ENCODE measurements at regions not wholly inside any gene's neighbourhood (a gene's known extent, or its start where the extent isn't known, plus 50 kb on each side); places are given as distances from the start of the nearest gene placed in this dataset.

- Histone ChIP-seq H3K27me3 (ENCODE audit: control insufficient read depth in 1 of 2, insufficient read depth in 2 of 2, low read length in 2 of 2) (no peaks in the 10 kb centered on the region), H3K4me1 (ENCODE audit: control insufficient read depth, insufficient read depth, low read length) (no peaks in the 10 kb centered on the region), H3K9ac (ENCODE audit: low read length in 2 of 2) (no peak overlapping the region), H3K36me3 (ENCODE audit: control insufficient read depth in 2 of 2, insufficient read depth in 2 of 2, low read length in 2 of 2) (no peaks in the 10 kb centered on the region), H3K9me3 (ENCODE audit: control insufficient read depth in 2 of 2, low read length in 2 of 2) (no peaks in the 10 kb centered on the region), H3K4me3 (ENCODE audit: low read length in 2 of 2) (no peak overlapping the region), H3K27ac (ENCODE audit: low read length) (no peak overlapping the region)
Observed at GRCh38 chr10:64518456-64518855, 997.3 kb downstream of the REEP3 start.

GRCh38 chr10:64519427-64519826 is 998.2 kb downstream of the REEP3 start:
- Histone ChIP-seq H3K36me3 (ENCODE audit: control insufficient read depth in 2 of 2, insufficient read depth in 2 of 2, low read length in 2 of 2) (no peaks in the 10 kb centered on the region), H3K27me3 (ENCODE audit: control insufficient read depth in 1 of 2, insufficient read depth in 2 of 2, low read length in 2 of 2) (no peaks in the 10 kb centered on the region), H3K9me3 (ENCODE audit: control insufficient read depth in 2 of 2, low read length in 2 of 2) (no peaks in the 10 kb centered on the region), H3K27ac (ENCODE audit: low read length) (no peak overlapping the region), H3K9ac (ENCODE audit: low read length in 2 of 2) (no peak overlapping the region), H3K4me1 (ENCODE audit: control insufficient read depth, insufficient read depth, low read length) (no peaks in the 10 kb centered on the region), H3K4me3 (ENCODE audit: low read length in 2 of 2) (no peak overlapping the region)

DNA sequence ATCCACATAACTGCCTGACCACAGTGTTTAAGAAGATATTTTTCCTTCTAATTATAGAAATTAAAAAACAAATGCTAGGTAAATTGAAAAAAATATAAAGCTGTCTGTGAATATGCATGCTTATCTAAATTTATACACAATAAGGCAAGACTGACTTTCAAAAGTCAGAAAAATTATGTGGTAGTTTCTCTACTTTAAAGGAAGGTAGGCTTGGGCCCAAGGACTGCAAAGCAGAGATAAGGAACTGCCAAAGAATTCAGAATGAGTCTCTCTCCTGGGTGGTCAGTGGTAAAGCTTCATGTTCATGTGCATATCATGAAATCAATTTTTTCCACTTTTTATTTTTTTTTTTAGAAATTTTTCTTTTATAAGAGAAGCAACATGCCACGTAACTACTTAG is 998.6 kb downstream of the REEP3 start:
- Histone ChIP-seq H3K4me1 (ENCODE audit: control insufficient read depth, insufficient read depth, low read length) (no peaks in the 10 kb centered on the region), H3K36me3 (ENCODE audit: control insufficient read depth in 2 of 2, insufficient read depth in 2 of 2, low read length in 2 of 2) (no peaks in the 10 kb centered on the region), H3K27me3 (ENCODE audit: control insufficient read depth in 1 of 2, insufficient read depth in 2 of 2, low read length in 2 of 2) (no peaks in the 10 kb centered on the region), H3K4me3 (ENCODE audit: low read length in 2 of 2) (no peak overlapping the region), H3K27ac (ENCODE audit: low read length) (no peak overlapping the region), H3K9ac (ENCODE audit: low read length in 2 of 2) (no peak overlapping the region), H3K9me3 (ENCODE audit: control insufficient read depth in 2 of 2, low read length in 2 of 2) (no peaks in the 10 kb centered on the region)

- Histone ChIP-seq H3K4me3 (ENCODE audit: low read length in 2 of 2) (no peak overlapping the region), H3K36me3 (ENCODE audit: control insufficient read depth in 2 of 2, insufficient read depth in 2 of 2, low read length in 2 of 2) (no peaks in the 10 kb centered on the region), H3K9ac (ENCODE audit: low read length in 2 of 2) (no peak overlapping the region), H3K27me3 (ENCODE audit: control insufficient read depth in 1 of 2, insufficient read depth in 2 of 2, low read length in 2 of 2) (no peaks in the 10 kb centered on the region), H3K9me3 (ENCODE audit: control insufficient read depth in 2 of 2, low read length in 2 of 2) (no peaks in the 10 kb centered on the region), H3K4me1 (ENCODE audit: control insufficient read depth, insufficient read depth, low read length) (no peaks in the 10 kb centered on the region), H3K27ac (ENCODE audit: low read length) (no peak overlapping the region)
Observed at GRCh38 chr10:64523065-64523759, 1002.0 kb downstream of the REEP3 start.

DNA sequence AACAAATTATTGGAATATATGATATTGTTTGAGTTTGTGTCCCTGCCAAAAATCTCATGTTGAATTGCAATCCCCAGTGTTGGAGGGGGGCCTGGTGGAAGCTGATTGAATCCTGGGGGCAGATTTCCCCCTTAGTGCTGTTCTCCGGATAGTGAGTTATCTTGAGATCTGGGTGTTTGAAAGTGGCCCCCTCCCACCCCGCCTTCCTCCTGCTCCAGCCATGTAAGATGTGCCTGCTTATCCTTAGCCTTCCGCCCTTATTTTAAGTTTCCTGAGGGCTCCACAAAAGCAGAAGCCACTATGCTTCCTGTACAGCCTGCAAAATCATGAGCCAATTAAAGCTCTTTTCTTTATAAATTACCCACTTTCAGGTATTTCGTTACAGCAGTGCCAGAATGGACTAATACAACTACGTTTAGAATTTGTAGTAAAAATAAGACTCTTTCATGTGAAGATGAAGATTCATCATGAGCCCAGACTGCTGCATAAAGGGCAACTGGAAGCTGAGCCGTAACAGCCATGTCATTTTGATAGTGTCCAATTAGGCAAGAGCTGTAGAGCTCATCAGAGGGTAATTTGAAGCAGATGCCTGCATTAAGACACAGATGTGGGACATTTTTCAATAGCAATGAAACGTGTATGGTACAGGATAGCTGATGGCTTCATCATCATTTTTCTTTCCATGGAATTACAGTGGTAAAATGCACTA is 1007.2 kb downstream of the REEP3 start:
- no peak overlapping the region for H3K27ac ChIP-seq (ENCODE audit: low read length)
- H3K36me3 ChIP-seq (ENCODE audit: control insufficient read depth in 2 of 2, insufficient read depth in 2 of 2, low read length in 2 of 2), result no peaks in the 10 kb centered on the region
- no peaks in the 10 kb centered on the region for H3K9me3 ChIP-seq (ENCODE audit: control insufficient read depth in 2 of 2, low read length in 2 of 2)

DNA sequence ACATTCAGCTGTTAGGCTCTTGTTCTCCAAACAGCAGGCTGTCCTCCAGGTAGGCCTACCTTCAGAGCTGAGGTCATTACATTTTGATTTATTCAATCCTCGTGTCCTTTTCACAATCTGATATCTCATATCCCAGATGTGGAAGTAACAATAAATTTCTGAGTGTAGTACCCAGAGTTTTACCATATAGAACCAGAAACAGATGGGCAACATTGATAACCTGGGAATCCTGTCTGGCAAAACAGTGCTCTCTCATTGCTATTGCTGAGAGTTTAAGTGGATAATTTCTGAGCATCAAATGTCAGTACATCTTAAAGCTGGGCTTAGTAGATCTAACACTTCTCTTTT is 1007.8 kb downstream of the REEP3 start:
- H3K4me3 ChIP-seq (ENCODE audit: low read length in 2 of 2), result no peak overlapping the region
- H3K4me1 ChIP-seq (ENCODE audit: control insufficient read depth, insufficient read depth, low read length), result no peaks in the 10 kb centered on the region
- H3K9ac ChIP-seq (ENCODE audit: low read length in 2 of 2), result no peak overlapping the region
- H3K27me3 ChIP-seq (ENCODE audit: control insufficient read depth in 1 of 2, insufficient read depth in 2 of 2, low read length in 2 of 2), result no peaks in the 10 kb centered on the region
- H3K27ac ChIP-seq (ENCODE audit: low read length), result no peak overlapping the region
- no peaks in the 10 kb centered on the region for H3K9me3 ChIP-seq (ENCODE audit: control insufficient read depth in 2 of 2, low read length in 2 of 2)
- no peaks in the 10 kb centered on the region for H3K36me3 ChIP-seq (ENCODE audit: control insufficient read depth in 2 of 2, insufficient read depth in 2 of 2, low read length in 2 of 2)

More for the DNA sequence above, 1007.2 kb downstream of the REEP3 start:
- Histone ChIP-seq H3K4me3 (ENCODE audit: low read length in 2 of 2) (no peak overlapping the region), H3K27me3 (ENCODE audit: control insufficient read depth in 1 of 2, insufficient read depth in 2 of 2, low read length in 2 of 2) (no peaks in the 10 kb centered on the region), H3K9ac (ENCODE audit: low read length in 2 of 2) (no peak overlapping the region), H3K4me1 (ENCODE audit: control insufficient read depth, insufficient read depth, low read length) (no peaks in the 10 kb centered on the region)

GRCh38 chr10:64534616-64535015 is 1013.4 kb downstream of the REEP3 start:
- no peak overlapping the region for H3K9ac ChIP-seq (ENCODE audit: low read length in 2 of 2)

GRCh38 chr10:64535131-64535867 is 1014.1 kb downstream of the REEP3 start:
- Histone ChIP-seq H3K9me3 (ENCODE audit: control insufficient read depth in 2 of 2, low read length in 2 of 2) (no peaks in the 10 kb centered on the region), H3K4me1 (ENCODE audit: control insufficient read depth, insufficient read depth, low read length) (no peaks in the 10 kb centered on the region), H3K27me3 (ENCODE audit: control insufficient read depth in 1 of 2, insufficient read depth in 2 of 2, low read length in 2 of 2) (no peaks in the 10 kb centered on the region), H3K4me3 (ENCODE audit: low read length in 2 of 2) (no peak overlapping the region), H3K27ac (ENCODE audit: low read length) (no peak overlapping the region), H3K36me3 (ENCODE audit: control insufficient read depth in 2 of 2, insufficient read depth in 2 of 2, low read length in 2 of 2) (no peaks in the 10 kb centered on the region), H3K9ac (ENCODE audit: low read length in 2 of 2) (no peak overlapping the region)

More at GRCh38 chr10:64534616-64535015, 1013.4 kb downstream of the REEP3 start:
- Histone ChIP-seq H3K4me1 (ENCODE audit: control insufficient read depth, insufficient read depth, low read length) (no peaks in the 10 kb centered on the region), H3K4me3 (ENCODE audit: low read length in 2 of 2) (no peak overlapping the region), H3K9me3 (ENCODE audit: control insufficient read depth in 2 of 2, low read length in 2 of 2) (no peaks in the 10 kb centered on the region), H3K27ac (ENCODE audit: low read length) (no peak overlapping the region), H3K36me3 (ENCODE audit: control insufficient read depth in 2 of 2, insufficient read depth in 2 of 2, low read length in 2 of 2) (no peaks in the 10 kb centered on the region), H3K27me3 (ENCODE audit: control insufficient read depth in 1 of 2, insufficient read depth in 2 of 2, low read length in 2 of 2) (no peaks in the 10 kb centered on the region)

DNA sequence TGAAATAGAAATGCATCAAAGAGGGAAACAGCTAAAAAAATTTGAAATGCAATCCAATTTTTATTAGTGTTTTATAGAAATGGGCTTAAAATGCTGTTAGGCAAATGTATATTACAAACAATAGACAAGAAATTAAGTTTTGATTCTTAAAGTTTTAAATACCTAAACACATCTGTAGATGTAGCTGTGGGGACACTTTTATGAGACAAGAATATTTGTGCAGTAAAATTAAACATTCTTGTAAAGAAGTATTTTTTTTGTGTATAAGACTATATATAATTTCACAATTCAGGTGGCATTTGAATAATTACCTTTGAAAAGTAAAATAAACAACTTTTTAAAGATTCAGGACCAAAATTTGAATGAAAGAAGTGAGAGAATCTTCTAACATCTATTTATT is 1015.9 kb downstream of the REEP3 start:
- H3K27me3 ChIP-seq (ENCODE audit: control insufficient read depth in 1 of 2, insufficient read depth in 2 of 2, low read length in 2 of 2), result no peaks in the 10 kb centered on the region
- H3K9ac ChIP-seq (ENCODE audit: low read length in 2 of 2), result no peak overlapping the region
- H3K4me1 ChIP-seq (ENCODE audit: control insufficient read depth, insufficient read depth, low read length), result no peaks in the 10 kb centered on the region
- no peak overlapping the region for H3K4me3 ChIP-seq (ENCODE audit: low read length in 2 of 2)
- no peaks in the 10 kb centered on the region for H3K36me3 ChIP-seq (ENCODE audit: control insufficient read depth in 2 of 2, insufficient read depth in 2 of 2, low read length in 2 of 2)
- H3K9me3 ChIP-seq (ENCODE audit: control insufficient read depth in 2 of 2, low read length in 2 of 2), result no peaks in the 10 kb centered on the region
- no peak overlapping the region for H3K27ac ChIP-seq (ENCODE audit: low read length)

- Histone ChIP-seq H3K4me3 (ENCODE audit: low read length in 2 of 2) (no peak overlapping the region), H3K27me3 (ENCODE audit: control insufficient read depth in 1 of 2, insufficient read depth in 2 of 2, low read length in 2 of 2) (no peaks in the 10 kb centered on the region), H3K36me3 (ENCODE audit: control insufficient read depth in 2 of 2, insufficient read depth in 2 of 2, low read length in 2 of 2) (no peaks in the 10 kb centered on the region), H3K27ac (ENCODE audit: low read length) (no peak overlapping the region), H3K9ac (ENCODE audit: low read length in 2 of 2) (no peak overlapping the region), H3K4me1 (ENCODE audit: control insufficient read depth, insufficient read depth, low read length) (no peaks in the 10 kb centered on the region), H3K9me3 (ENCODE audit: control insufficient read depth in 2 of 2, low read length in 2 of 2) (no peaks in the 10 kb centered on the region)
Observed at GRCh38 chr10:64537928-64538327, 1016.7 kb downstream of the REEP3 start.

DNA sequence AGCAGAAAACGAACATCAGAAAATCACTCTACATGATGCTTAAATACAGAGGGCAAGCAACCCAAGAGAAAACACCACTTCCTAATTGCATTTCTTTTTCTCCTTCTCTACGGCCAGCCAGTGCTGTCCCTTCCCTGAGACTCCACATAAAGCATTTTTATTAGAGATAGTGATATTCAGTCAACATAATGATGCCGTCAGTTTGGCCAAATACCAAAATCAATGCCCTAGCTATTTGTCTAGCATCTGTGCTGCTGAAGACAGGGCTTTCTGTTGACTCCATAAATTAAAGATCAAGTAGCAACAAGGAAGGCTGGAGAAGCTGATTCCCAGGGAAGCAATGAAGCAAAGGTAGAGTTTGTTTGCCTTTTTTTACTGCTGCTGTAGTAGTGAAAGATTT is 1024.9 kb downstream of the REEP3 start:
- H3K4me3 ChIP-seq (ENCODE audit: low read length in 2 of 2), result no peak overlapping the region
- H3K4me1 ChIP-seq (ENCODE audit: control insufficient read depth, insufficient read depth, low read length), result no peaks in the 10 kb centered on the region
- no peaks in the 10 kb centered on the region for H3K36me3 ChIP-seq (ENCODE audit: control insufficient read depth in 2 of 2, insufficient read depth in 2 of 2, low read length in 2 of 2)
- no peak overlapping the region for H3K9ac ChIP-seq (ENCODE audit: low read length in 2 of 2)
- no peak overlapping the region for H3K27ac ChIP-seq (ENCODE audit: low read length)
- no peaks in the 10 kb centered on the region for H3K27me3 ChIP-seq (ENCODE audit: control insufficient read depth in 1 of 2, insufficient read depth in 2 of 2, low read length in 2 of 2)
- H3K9me3 ChIP-seq (ENCODE audit: control insufficient read depth in 2 of 2, low read length in 2 of 2), result no peaks in the 10 kb centered on the region

Data from stomach smooth muscle (tissue), 2 donors.